ENCODE measurements at regions not wholly inside any gene's neighbourhood (a gene's known extent, or its start where the extent isn't known, plus 50 kb on each side); places are given as distances from the start of the nearest gene placed in this dataset.
"Not testable (repeated sequence)": the region's sequence is repeated elsewhere in the genome, so short reads cannot be mapped to it uniquely, and the experiment has no call there.

DNA sequence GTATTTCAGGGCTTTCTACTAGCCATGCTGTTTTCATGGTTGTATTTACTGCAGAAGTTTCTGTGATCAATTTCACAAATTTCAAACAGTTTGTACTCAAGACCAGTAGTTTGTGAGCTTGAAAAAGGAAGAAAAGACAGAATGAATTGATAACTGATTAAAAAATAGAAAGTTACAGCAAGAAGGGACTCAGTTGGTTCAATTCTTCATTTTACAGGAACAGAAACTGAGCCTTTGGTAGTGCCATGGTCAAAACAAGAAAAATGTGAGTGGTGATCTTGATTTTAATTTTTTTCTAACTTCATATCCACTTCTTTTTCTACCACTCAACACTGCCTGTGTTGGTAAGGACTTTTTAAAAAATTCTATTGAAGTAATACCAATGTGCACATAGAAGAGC is 206.6 kb upstream of the NREP start:
- Mint-ChIP-seq H3K36me3 (no peaks in the 10 kb centered on the region), H3K4me1 (no peaks in the 10 kb centered on the region), H3K27ac (no peak overlapping the region), H3K4me3 (no peak overlapping the region), H3K9me3 (no peaks in the 10 kb centered on the region), H3K27me3 (no peaks in the 10 kb centered on the region)
- Histone ChIP-seq H3K4me1 (ENCODE audit: control insufficient read depth in 1 of 2, extremely low read depth in 1 of 2, insufficient read depth in 2 of 2, low read length in 2 of 2) (no peaks in the 10 kb centered on the region), H3K27ac (ENCODE audit: low read length) (no peak overlapping the region), H3K9me3 (no peaks in the 10 kb centered on the region), H3K4me3 (ENCODE audit: control insufficient read depth in 1 of 2, extremely low read depth in 1 of 2, low read length in 1 of 2) (no peak overlapping the region), H3K36me3 (ENCODE audit: control insufficient read depth in 2 of 2, extremely low read depth in 1 of 2, insufficient read depth in 1 of 2, low read length in 1 of 2) (no peaks in the 10 kb centered on the region), H3K27me3 (replicated peaks in 1 of 2; ENCODE audit: control insufficient read depth in 2 of 2, extremely low read depth in 1 of 2, insufficient read depth in 2 of 2, low read length in 1 of 2) (no peaks in the 10 kb centered on the region)
- DNase-seq (no peak), ATAC-seq (replicated peaks in 1 of 4) (no peak)
- ChIA-PET POLR2A (no interaction called here), CTCF (interaction anchor here in 1 of 2 donors (0.5 kb wide), 1 partner anchor 16 kb away, joined by 5 read pairs; no protein-coding TSS in a partner anchor)

DNA sequence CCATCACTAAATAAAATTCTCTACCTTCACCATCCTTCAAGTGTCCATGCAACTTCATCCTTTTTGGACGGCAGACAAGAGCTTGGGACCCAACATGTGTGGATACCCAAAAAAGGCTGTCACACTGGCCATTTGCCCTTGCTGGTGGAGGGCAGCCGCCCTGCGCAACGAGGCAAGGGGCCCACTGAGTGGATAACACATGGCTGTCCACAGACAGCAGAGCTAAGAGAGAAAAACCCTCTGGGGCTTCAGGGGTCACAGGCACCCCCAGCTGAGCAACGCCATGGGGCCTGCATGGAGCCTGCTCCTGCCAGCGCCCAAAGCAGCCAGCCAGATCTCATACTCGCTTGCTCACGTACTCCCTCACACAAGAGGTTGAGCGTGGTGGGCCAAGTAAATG is 205.9 kb upstream of the NREP start:
- no peaks in the 10 kb centered on the region for H3K27me3 Mint-ChIP-seq
- no peak overlapping the region for H3K27ac Mint-ChIP-seq
- no peaks in the 10 kb centered on the region for H3K36me3 Mint-ChIP-seq
- ChIA-PET POLR2A (no interaction called here), CTCF (no interaction called here)
- H3K4me1 Mint-ChIP-seq, result no peaks in the 10 kb centered on the region
- H3K36me3 ChIP-seq (ENCODE audit: control insufficient read depth in 2 of 2, extremely low read depth in 1 of 2, insufficient read depth in 1 of 2, low read length in 1 of 2), result no peaks in the 10 kb centered on the region
- ATAC-seq (replicated peaks in 1 of 4) (no peak), DNase-seq (no peak)
- no peaks in the 10 kb centered on the region for H3K27me3 ChIP-seq (replicated peaks in 1 of 2; ENCODE audit: control insufficient read depth in 2 of 2, extremely low read depth in 1 of 2, insufficient read depth in 2 of 2, low read length in 1 of 2)
- H3K9me3 ChIP-seq, result no peaks in the 10 kb centered on the region
- WGBS (ENCODE audit: insufficient coverage), result 71% methylated on average over 4 of the region's 9 CpGs
- H3K4me1 ChIP-seq (ENCODE audit: control insufficient read depth in 1 of 2, extremely low read depth in 1 of 2, insufficient read depth in 2 of 2, low read length in 2 of 2), result no peaks in the 10 kb centered on the region
- no peak overlapping the region for H3K27ac ChIP-seq (ENCODE audit: low read length)
- H3K4me3 ChIP-seq (ENCODE audit: control insufficient read depth in 1 of 2, extremely low read depth in 1 of 2, low read length in 1 of 2), result no peak overlapping the region
- H3K4me3 Mint-ChIP-seq, result no peak overlapping the region
- no peaks in the 10 kb centered on the region for H3K9me3 Mint-ChIP-seq

DNA sequence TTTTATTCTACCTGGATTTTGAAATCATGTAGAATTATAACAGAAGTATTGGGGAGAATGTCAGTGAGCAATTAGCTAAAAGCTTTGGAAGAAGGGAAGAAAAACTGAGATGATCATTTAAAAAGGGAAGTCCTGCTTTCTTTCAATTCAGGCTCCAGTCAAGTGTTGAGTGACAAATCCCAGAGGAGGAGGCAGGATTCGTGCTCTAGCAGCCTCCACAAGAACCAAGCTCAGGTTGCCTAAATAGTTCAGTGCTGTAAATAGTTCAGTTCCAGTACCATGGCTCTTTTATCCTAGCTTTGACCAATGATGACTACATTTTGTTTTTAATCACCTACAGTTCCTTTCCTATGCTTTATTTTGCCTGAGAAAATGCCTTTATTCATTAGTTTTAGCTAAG is 204.9 kb upstream of the NREP start:
- DNase-seq, result no peak
- H3K4me1 Mint-ChIP-seq, result no peaks in the 10 kb centered on the region
- no peak overlapping the region for H3K4me3 Mint-ChIP-seq
- H3K27ac ChIP-seq (ENCODE audit: low read length), result no peak overlapping the region
- H3K4me3 ChIP-seq (ENCODE audit: control insufficient read depth in 1 of 2, extremely low read depth in 1 of 2, low read length in 1 of 2), result no peak overlapping the region
- no peaks in the 10 kb centered on the region for H3K36me3 ChIP-seq (ENCODE audit: control insufficient read depth in 2 of 2, extremely low read depth in 1 of 2, insufficient read depth in 1 of 2, low read length in 1 of 2)
- H3K36me3 Mint-ChIP-seq, result no peaks in the 10 kb centered on the region
- H3K9me3 ChIP-seq, result no peaks in the 10 kb centered on the region
- no peak for ATAC-seq (replicated peaks in 1 of 4)
- CTCF ChIA-PET, result no interaction called here
- H3K9me3 Mint-ChIP-seq, result no peaks in the 10 kb centered on the region
- 0% methylated on average over 1 of the region's 1 CpG for WGBS (ENCODE audit: insufficient coverage)
- H3K4me1 ChIP-seq (ENCODE audit: control insufficient read depth in 1 of 2, extremely low read depth in 1 of 2, insufficient read depth in 2 of 2, low read length in 2 of 2), result no peaks in the 10 kb centered on the region
- H3K27me3 ChIP-seq (replicated peaks in 1 of 2; ENCODE audit: control insufficient read depth in 2 of 2, extremely low read depth in 1 of 2, insufficient read depth in 2 of 2, low read length in 1 of 2), result no peaks in the 10 kb centered on the region
- POLR2A ChIA-PET, result no interaction called here
- no peaks in the 10 kb centered on the region for H3K27me3 Mint-ChIP-seq
- no peak overlapping the region for H3K27ac Mint-ChIP-seq

DNA sequence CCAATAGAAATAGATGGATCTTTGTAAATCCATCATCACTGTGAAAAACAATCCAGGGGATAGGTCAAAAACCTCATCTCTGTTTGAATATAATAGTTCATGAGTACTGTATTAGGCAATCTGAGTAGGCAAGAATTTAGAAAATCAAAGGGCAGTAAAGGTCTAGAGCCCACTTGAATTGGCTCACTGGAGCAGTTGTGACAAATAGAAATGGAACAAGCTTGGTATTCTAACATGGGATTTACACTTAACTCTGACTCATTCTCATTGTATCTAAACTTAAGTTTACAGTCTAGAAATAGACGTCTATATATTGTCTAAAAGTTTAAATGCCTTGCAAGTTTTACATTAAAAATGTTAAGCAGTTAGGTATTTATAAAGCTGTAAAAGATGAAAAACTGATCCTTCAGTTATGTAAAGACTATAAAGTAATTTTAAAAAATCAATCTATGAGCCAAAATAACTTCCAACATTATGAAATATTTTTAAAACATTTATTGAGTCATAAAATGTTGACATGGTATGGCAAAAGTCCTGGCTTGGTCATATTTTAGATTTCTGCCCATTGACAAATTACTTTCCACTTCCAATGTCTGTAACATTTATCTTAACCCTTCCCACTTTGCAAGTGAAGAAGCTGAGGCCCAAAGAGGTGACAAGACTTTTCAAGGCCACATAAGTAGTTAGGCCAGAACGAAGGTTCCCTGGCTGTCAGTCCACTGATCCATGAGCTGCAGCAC is 203.7 kb upstream of the NREP start:
- Mint-ChIP-seq H3K36me3 (no peaks in the 10 kb centered on the region), H3K27ac (no peak overlapping the region), H3K27me3 (peaks cover 0 to under 1% of the 10 kb centered on the region in 2 donors), H3K4me1 (no peaks in the 10 kb centered on the region), H3K4me3 (no peak overlapping the region), H3K9me3 (no peaks in the 10 kb centered on the region)
- DNase-seq, result no peak
- 50% methylated on average over 1 of the region's 2 CpGs for WGBS (ENCODE audit: insufficient coverage)
- no peak for ATAC-seq (replicated peaks in 1 of 4)
- Histone ChIP-seq H3K9me3 (no peaks in the 10 kb centered on the region), H3K4me3 (ENCODE audit: control insufficient read depth in 1 of 2, extremely low read depth in 1 of 2, low read length in 1 of 2) (no peak overlapping the region), H3K36me3 (ENCODE audit: control insufficient read depth in 2 of 2, extremely low read depth in 1 of 2, insufficient read depth in 1 of 2, low read length in 1 of 2) (no peaks in the 10 kb centered on the region), H3K27me3 (replicated peaks in 1 of 2; ENCODE audit: control insufficient read depth in 2 of 2, extremely low read depth in 1 of 2, insufficient read depth in 2 of 2, low read length in 1 of 2) (no peaks in the 10 kb centered on the region), H3K4me1 (ENCODE audit: control insufficient read depth in 1 of 2, extremely low read depth in 1 of 2, insufficient read depth in 2 of 2, low read length in 2 of 2) (no peaks in the 10 kb centered on the region), H3K27ac (ENCODE audit: low read length) (no peak overlapping the region)
- ChIA-PET POLR2A (no interaction called here), CTCF (no interaction called here)

DNA sequence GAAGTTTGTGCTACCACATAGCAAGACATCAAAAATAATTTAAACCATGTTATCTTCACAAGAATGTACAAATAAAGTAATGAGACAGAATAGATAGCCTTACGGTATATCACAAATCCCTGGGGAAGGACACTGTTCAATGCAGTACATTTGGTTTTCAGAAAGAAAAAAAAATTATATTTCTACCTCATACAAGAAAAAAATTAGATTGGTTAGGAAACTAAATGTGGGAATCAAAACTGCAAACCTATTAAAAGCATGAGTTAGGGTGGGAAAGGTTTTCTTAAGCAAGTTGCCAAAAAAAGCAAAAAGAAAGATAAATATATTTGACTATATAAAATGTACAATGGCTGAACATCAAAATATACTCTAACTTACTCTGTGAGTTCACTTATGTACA is 201.9 kb upstream of the NREP start:
- no peak overlapping the region for H3K4me3 ChIP-seq (ENCODE audit: control insufficient read depth in 1 of 2, extremely low read depth in 1 of 2, low read length in 1 of 2)
- no peak for DNase-seq
- Mint-ChIP-seq H3K27me3 (peaks cover 0 to 3% of the 10 kb centered on the region in 2 donors), H3K4me1 (no peaks in the 10 kb centered on the region), H3K9me3 (no peaks in the 10 kb centered on the region), H3K4me3 (no peak overlapping the region), H3K27ac (no peak overlapping the region), H3K36me3 (no peaks in the 10 kb centered on the region)
- no peaks in the 10 kb centered on the region for H3K9me3 ChIP-seq
- no peak overlapping the region for H3K27ac ChIP-seq (ENCODE audit: low read length)
- H3K36me3 ChIP-seq (ENCODE audit: control insufficient read depth in 2 of 2, extremely low read depth in 1 of 2, insufficient read depth in 1 of 2, low read length in 1 of 2), result no peaks in the 10 kb centered on the region
- ChIA-PET POLR2A (no interaction called here), CTCF (no interaction called here)
- H3K27me3 ChIP-seq (replicated peaks in 1 of 2; ENCODE audit: control insufficient read depth in 2 of 2, extremely low read depth in 1 of 2, insufficient read depth in 2 of 2, low read length in 1 of 2), result no peaks in the 10 kb centered on the region
- ATAC-seq (replicated peaks in 1 of 4), result no peak
- no CpG with 5 or more reads among the region's 1 CpG for WGBS (ENCODE audit: insufficient coverage)
- H3K4me1 ChIP-seq (ENCODE audit: control insufficient read depth in 1 of 2, extremely low read depth in 1 of 2, insufficient read depth in 2 of 2, low read length in 2 of 2), result no peaks in the 10 kb centered on the region

DNA sequence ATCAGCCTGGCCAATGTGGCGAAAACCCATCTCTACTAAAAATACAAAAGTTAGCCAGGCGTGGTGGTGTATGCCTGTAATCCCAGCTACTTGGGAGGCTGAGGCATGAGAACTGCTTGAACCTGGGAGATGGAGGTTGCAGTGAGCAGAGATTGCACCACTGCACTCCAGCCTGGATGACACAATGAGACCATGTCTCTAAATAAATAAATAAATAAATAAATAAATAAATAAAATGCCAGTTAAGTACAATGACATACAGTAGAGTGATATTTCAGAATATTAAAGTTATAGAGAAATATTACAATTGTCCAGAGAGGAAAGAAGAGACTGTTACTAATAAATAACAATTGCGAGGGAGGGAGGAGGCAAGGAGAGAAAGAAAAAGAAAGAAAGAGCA is 199.8 kb upstream of the NREP start:
- H3K27me3 Mint-ChIP-seq; H3K9me3 Mint-ChIP-seq; H3K27me3 ChIP-seq (replicated peaks in 1 of 2; ENCODE audit: control insufficient read depth in 2 of 2, extremely low read depth in 1 of 2, insufficient read depth in 2 of 2, low read length in 1 of 2); H3K27ac ChIP-seq (ENCODE audit: low read length); DNase-seq; POLR2A ChIA-PET; H3K4me3 Mint-ChIP-seq; H3K4me1 ChIP-seq (ENCODE audit: control insufficient read depth in 1 of 2, extremely low read depth in 1 of 2, insufficient read depth in 2 of 2, low read length in 2 of 2); CTCF ChIA-PET; H3K4me3 ChIP-seq (ENCODE audit: control insufficient read depth in 1 of 2, extremely low read depth in 1 of 2, low read length in 1 of 2); H3K4me1 Mint-ChIP-seq; H3K9me3 ChIP-seq; H3K27ac Mint-ChIP-seq; H3K36me3 ChIP-seq (ENCODE audit: control insufficient read depth in 2 of 2, extremely low read depth in 1 of 2, insufficient read depth in 1 of 2, low read length in 1 of 2); ATAC-seq (replicated peaks in 1 of 4); H3K36me3 Mint-ChIP-seq: not testable (repeated sequence)
- whole genome bisulfite sequencing (ENCODE audit: insufficient coverage), result no CpG with 5 or more reads among the region's 3 CpGs

All from T-cell (primary cell).